ENCODE measurements at regions not wholly inside any gene's neighbourhood (a gene's known extent, or its start where the extent isn't known, plus 50 kb on each side); places are given as distances from the start of the nearest gene placed in this dataset.

GRCh38 chr6:170028629-170029345 is 262.1 kb downstream of the DLL1 start:
- TF ChIP-seq CTCF (IDR thresholded peaks at IDR 0.05; ENCODE audit: insufficient read depth, low read depth, low read length, missing control alignments), result no peak
- no peak for DNase-seq (ENCODE audit: low read depth)
- H3K4me3 ChIP-seq (ENCODE audit: low read length), result no peak overlapping the region

GRCh38 chr6:170027647-170028043 is 263.2 kb downstream of the DLL1 start:
- no peak for TF ChIP-seq CTCF (IDR thresholded peaks at IDR 0.05; ENCODE audit: insufficient read depth, low read depth, low read length, missing control alignments)
- H3K4me3 ChIP-seq (ENCODE audit: low read length), result no peak overlapping the region
- DNase-seq (ENCODE audit: low read depth), result no peak

- no peak overlapping the region for H3K4me3 ChIP-seq (ENCODE audit: low read length)
- TF ChIP-seq CTCF (IDR thresholded peaks at IDR 0.05; ENCODE audit: insufficient read depth, low read depth, low read length, missing control alignments), result no peak
- DNase-seq (ENCODE audit: low read depth), result peak; percentile 55
These were observed 263.9 kb downstream of the DLL1 start for GRCh38 chr6:170026751-170027646.

GRCh38 chr6:170025935-170026750 is 264.7 kb downstream of the DLL1 start:
- no peak overlapping the region for H3K4me3 ChIP-seq (ENCODE audit: low read length)
- TF ChIP-seq CTCF (IDR thresholded peaks at IDR 0.05; ENCODE audit: insufficient read depth, low read depth, low read length, missing control alignments), result no peak
- peak; percentile 96 for DNase-seq (ENCODE audit: low read depth)

GRCh38 chr6:170025341-170025911 is 265.5 kb downstream of the DLL1 start:
- H3K4me3 ChIP-seq (ENCODE audit: low read length), result no peak overlapping the region
- DNase-seq (ENCODE audit: low read depth), result no peak
- no peak for TF ChIP-seq CTCF (IDR thresholded peaks at IDR 0.05; ENCODE audit: insufficient read depth, low read depth, low read length, missing control alignments)

- no peak overlapping the region for H3K4me3 ChIP-seq (ENCODE audit: low read length)
- no peak for DNase-seq (ENCODE audit: low read depth)
- TF ChIP-seq CTCF (IDR thresholded peaks at IDR 0.05; ENCODE audit: insufficient read depth, low read depth, low read length, missing control alignments), result no peak
These were observed 265.9 kb downstream of the DLL1 start for GRCh38 chr6:170024940-170025339.

Measured in epithelial cell of esophagus (primary cell).